ENCODE measurements at regions not wholly inside any gene's neighbourhood (a gene's known extent, or its start where the extent isn't known, plus 50 kb on each side); places are given as distances from the start of the nearest gene placed in this dataset.

GRCh38 chr16:88289001-88289400 lies 93.8 kb upstream of the ZNF469 start:
- TF ChIP-seq FOXM1 (IDR thresholded peaks at IDR 0.05; ENCODE audit: borderline replicate concordance), result no peak
- TF ChIP-seq CTBP1 (IDR thresholded peaks at IDR 0.05; ENCODE audit: borderline replicate concordance), result no peak; the same call in 1 of the 2 replicates
- TF ChIP-seq HDGF (IDR thresholded peaks at IDR 0.05; ENCODE audit: borderline replicate concordance), result no peak
- no peak for TF ChIP-seq TARDBP (IDR thresholded peaks at IDR 0.05)
- TF ChIP-seq BHLHE40 (IDR thresholded peaks at IDR 0.05; ENCODE audit: borderline replicate concordance), result no peak
- no peak for TF ChIP-seq FOXK2 (IDR thresholded peaks at IDR 0.05)
